CD14-positive monocyte (primary cell): ENCODE measurements at regions not wholly inside any gene's neighbourhood (a gene's known extent, or its start where the extent isn't known, plus 50 kb on each side); places are given as distances from the start of the nearest gene placed in this dataset.

Source experiments
- DNase-seq, 3 donors: peaks; one replicate each; pipeline ENCODE4 v3.0.0-alpha.2; 2011 to 2022
- H2AFZ ChIP-seq: 2 replicates; pipeline ENCODE4 v1.6.0; 2012; ENCODE audit warnings: mild to moderate bottlenecking, low read depth, low read length, inconsistent platforms; ENCODE audit not compliant: insufficient read depth, poor library complexity, severe bottlenecking
- H3K27ac ChIP-seq, 2 donors: 1 replicate in 1 of 2; 2 replicates in 1 of 2; pipeline ENCODE4 v1.5.1; 2012 to 2013; ENCODE audit warnings: low read length in 2 of 2, control low read depth in 1 of 2, inconsistent platforms in 1 of 2, low read depth in 1 of 2, mild to moderate bottlenecking in 1 of 2
- H3K27me3 ChIP-seq, 2 donors: one replicate each; pipeline versions ENCODE4 v1.6.0 to v1.6.1; 2011 to 2013; ENCODE audit warnings: low read length in 2 of 2; ENCODE audit not compliant: control insufficient read depth in 2 of 2, insufficient read depth in 2 of 2
- H3K36me3 ChIP-seq, 2 donors: replicated peaks in 1 of 2; 1 replicate in 1 of 2; 2 replicates in 1 of 2; pipeline versions ENCODE4 v1.5.1 to v1.6.1; 2012 to 2013; ENCODE audit warnings: low read length in 2 of 2, control low read depth in 1 of 2, inconsistent platforms in 1 of 2, mild to moderate bottlenecking in 1 of 2; ENCODE audit not compliant: insufficient read depth in 2 of 2, control insufficient read depth in 1 of 2
- H3K4me1 ChIP-seq, 2 donors: 1 replicate in 1 of 2; 2 replicates in 1 of 2; pipeline versions ENCODE4 v1.5.1 to v1.6.1; 2012 to 2013; ENCODE audit warnings: low read length in 2 of 2, control low read depth in 1 of 2, inconsistent platforms in 1 of 2, mild to moderate bottlenecking in 1 of 2, moderate library complexity in 1 of 2; ENCODE audit not compliant: insufficient read depth in 2 of 2, control insufficient read depth in 1 of 2
- H3K4me2 ChIP-seq: replicated peaks from 2 replicates; pipeline ENCODE3; 2012; ENCODE audit warnings: low read length, moderate library complexity, mild to moderate bottlenecking; ENCODE audit not compliant: poor library complexity, severe bottlenecking; ENCODE audit errors: extremely low read depth
- H3K4me3 ChIP-seq, 3 experiments: fragments of 200-600 bp in 1 of 3; sonication (generic) in 1 of 3; replicated peaks in 1 of 3; 1 replicate in 2 of 3; 2 replicates in 1 of 3; pipeline ENCODE4 v1.5.1; 2011 to 2013; ENCODE audit warnings: low read length in 3 of 3, mild to moderate bottlenecking in 3 of 3, control low read depth in 2 of 3, low read depth in 2 of 3, inconsistent platforms in 1 of 3, moderate library complexity in 1 of 3
- H3K79me2 ChIP-seq: 2 replicates; pipeline ENCODE4 v1.6.0; 2012; ENCODE audit warnings: mild to moderate bottlenecking, control low read depth, inconsistent platforms, low read length, moderate library complexity; ENCODE audit not compliant: insufficient read depth
- H3K9ac ChIP-seq: 2 replicates; pipeline ENCODE4 v1.6.0; 2017; ENCODE audit warnings: low read length, mild to moderate bottlenecking; ENCODE audit not compliant: insufficient read depth, poor library complexity, severe bottlenecking
- H3K9me3 ChIP-seq, 2 donors: replicated peaks in 1 of 2; 1 replicate in 1 of 2; 2 replicates in 1 of 2; pipeline versions ENCODE4 v1.5.1 to v1.6.1; 2012 to 2013; ENCODE audit warnings: low read length in 2 of 2, control low read depth in 1 of 2; ENCODE audit not compliant: control insufficient read depth in 1 of 2, insufficient read depth in 1 of 2
- H4K20me1 ChIP-seq: 2 replicates; pipeline ENCODE4 v1.6.0; 2012; ENCODE audit warnings: mild to moderate bottlenecking, low read length, control low read depth, moderate library complexity; ENCODE audit not compliant: insufficient read depth
- H3K27ac Mint-ChIP-seq, 7 donors: one replicate each; pipeline ENCODE4 v1.8.0; 2020; ENCODE audit warnings: mild to moderate bottlenecking in 7 of 7, mixed read lengths in 7 of 7, moderate library complexity in 6 of 7, inconsistent platforms in 2 of 7
- H3K27me3 Mint-ChIP-seq, 3 donors: one replicate each; pipeline ENCODE4 v1.8.0; 2021 to 2022; ENCODE audit warnings: low read depth in 3 of 3, mild to moderate bottlenecking in 3 of 3, mixed read lengths in 3 of 3, moderate library complexity in 3 of 3, inconsistent platforms in 1 of 3
- H3K36me3 Mint-ChIP-seq, 2 donors: one replicate each; pipeline ENCODE4 v1.8.0; 2020; ENCODE audit warnings: mixed read lengths in 2 of 2, inconsistent platforms in 1 of 2, mild to moderate bottlenecking in 1 of 2
- H3K4me1 Mint-ChIP-seq: one replicate; pipeline ENCODE4 v1.8.0; 2020; ENCODE audit warnings: mild to moderate bottlenecking, mixed read lengths
- H3K4me3 Mint-ChIP-seq, 2 donors: one replicate each; pipeline ENCODE4 v1.8.0; 2020; ENCODE audit warnings: mild to moderate bottlenecking in 2 of 2, mixed read lengths in 2 of 2, moderate library complexity in 1 of 2
- H3K9me3 Mint-ChIP-seq, 7 donors: one replicate each; pipeline ENCODE4 v1.8.0; 2020 to 2022; ENCODE audit warnings: mixed read lengths in 7 of 7, mild to moderate bottlenecking in 6 of 7, moderate library complexity in 6 of 7, inconsistent platforms in 2 of 7
- WGBS: methylation state at CpG from one replicate; pipeline ENCODE4 v1.1.5; 2013; ENCODE audit warnings: missing lambda C conversion rate; ENCODE audit not compliant: insufficient coverage; 5-methylcytosine and 5-hydroxymethylcytosine counted together
- intact Hi-C, 2 donors: fragments of 100-400 bp; cut with micrococcal nuclease; formaldehyde crosslinking; loops; one replicate each; pipeline versions ENCODE4 v1.15.0 to v1.15.1; 2023
- TF ChIP-seq, protein P1 (sequence below): fragments of 200-600 bp; IDR thresholded peaks from one replicate; pipeline ENCODE4 v1.8.0; 2022; ENCODE audit warnings: antibody characterized with exemption, mild to moderate bottlenecking

DNA sequence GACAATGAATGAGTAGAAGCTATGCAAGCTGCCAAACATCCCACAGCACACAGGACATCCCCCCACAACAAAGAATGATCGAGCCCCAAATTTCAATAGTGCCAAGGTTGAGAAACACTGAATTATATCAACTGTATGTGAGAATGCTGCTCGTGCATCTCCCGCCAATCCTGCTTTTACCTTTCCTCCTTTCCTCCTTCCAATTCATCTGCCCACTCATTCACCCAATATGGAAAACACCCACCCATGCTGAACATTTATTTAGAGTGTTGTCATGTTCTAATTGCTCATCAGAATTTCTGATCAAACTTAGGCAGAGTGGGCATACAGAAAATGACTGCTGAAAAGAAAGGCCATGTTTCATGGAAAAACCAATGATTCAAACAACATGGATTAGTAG is 183.0 kb downstream of the TMEM114 start:
- Histone ChIP-seq H3K36me3 (no peaks in the 10 kb centered on the region), H3K4me3 (no peak overlapping the region), H3K9ac (no peak overlapping the region), H3K4me2 (no peak overlapping the region), H3K79me2 (no peaks in the 10 kb centered on the region), H3K27ac (no peak overlapping the region), H4K20me1 (no peaks in the 10 kb centered on the region), H3K9me3 (no peaks in the 10 kb centered on the region), H2AFZ (no peak overlapping the region), H3K27me3 (no peaks in the 10 kb centered on the region), H3K4me1 (no peaks in the 10 kb centered on the region)
- H3K27me3 Mint-ChIP-seq: peaks cover 0 to 1% (median 0%) of the 10 kb centered on the region in 3 donors
- H3K27ac Mint-ChIP-seq: no peak overlapping the region
- no peak for DNase-seq
- no CpG with 5 or more reads among the region's 3 CpGs for WGBS
- intact Hi-C loops: no loop called here
- peaks cover 0 to 14% (median 1%) of the 10 kb centered on the region in 7 donors for H3K9me3 Mint-ChIP-seq
- H3K36me3 Mint-ChIP-seq: no peaks in the 10 kb centered on the region
- H3K4me3 Mint-ChIP-seq: no peak overlapping the region
- TF ChIP-seq, protein P1, sequence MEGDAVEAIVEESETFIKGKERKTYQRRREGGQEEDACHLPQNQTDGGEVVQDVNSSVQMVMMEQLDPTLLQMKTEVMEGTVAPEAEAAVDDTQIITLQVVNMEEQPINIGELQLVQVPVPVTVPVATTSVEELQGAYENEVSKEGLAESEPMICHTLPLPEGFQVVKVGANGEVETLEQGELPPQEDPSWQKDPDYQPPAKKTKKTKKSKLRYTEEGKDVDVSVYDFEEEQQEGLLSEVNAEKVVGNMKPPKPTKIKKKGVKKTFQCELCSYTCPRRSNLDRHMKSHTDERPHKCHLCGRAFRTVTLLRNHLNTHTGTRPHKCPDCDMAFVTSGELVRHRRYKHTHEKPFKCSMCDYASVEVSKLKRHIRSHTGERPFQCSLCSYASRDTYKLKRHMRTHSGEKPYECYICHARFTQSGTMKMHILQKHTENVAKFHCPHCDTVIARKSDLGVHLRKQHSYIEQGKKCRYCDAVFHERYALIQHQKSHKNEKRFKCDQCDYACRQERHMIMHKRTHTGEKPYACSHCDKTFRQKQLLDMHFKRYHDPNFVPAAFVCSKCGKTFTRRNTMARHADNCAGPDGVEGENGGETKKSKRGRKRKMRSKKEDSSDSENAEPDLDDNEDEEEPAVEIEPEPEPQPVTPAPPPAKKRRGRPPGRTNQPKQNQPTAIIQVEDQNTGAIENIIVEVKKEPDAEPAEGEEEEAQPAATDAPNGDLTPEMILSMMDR: no peak
- no peaks in the 10 kb centered on the region for H3K4me1 Mint-ChIP-seq

DNA sequence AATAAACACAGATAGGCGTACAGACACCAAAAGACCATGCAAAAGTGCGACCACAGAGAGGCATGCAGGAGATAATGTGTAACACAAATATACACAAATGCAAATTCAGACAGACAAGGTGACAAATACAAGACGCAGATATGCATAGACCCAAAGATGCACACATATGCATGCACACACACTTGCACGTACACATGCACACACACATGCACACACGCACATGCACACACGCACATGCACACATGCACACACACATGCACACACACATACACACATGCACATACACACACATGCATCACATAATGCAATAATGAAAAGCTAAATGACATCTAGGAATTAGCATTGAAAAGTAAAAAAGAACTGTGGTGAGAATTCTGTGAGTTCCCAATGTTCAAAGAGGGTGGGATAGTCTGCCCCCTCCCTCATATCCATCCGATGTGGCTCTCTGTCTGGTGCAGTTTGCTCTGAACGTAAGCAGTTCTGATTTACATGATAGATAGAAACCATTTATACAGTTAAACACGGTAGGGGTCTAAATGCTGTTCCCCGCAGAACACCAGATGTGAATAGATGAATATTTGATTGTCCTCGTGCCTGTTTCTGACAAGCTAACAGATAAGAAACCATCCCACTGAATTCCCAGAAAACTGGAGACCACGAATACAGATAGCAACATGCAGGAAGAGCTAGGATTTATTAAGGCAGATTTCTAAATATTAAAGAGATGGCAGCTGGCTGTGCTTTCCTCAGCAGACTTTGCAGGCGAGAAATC is 186.1 kb downstream of the TMEM114 start:
- no peak overlapping the region for H3K4me2 ChIP-seq
- H3K4me3 ChIP-seq: no peak overlapping the region
- no peak for DNase-seq
- H3K9me3 ChIP-seq: no peaks in the 10 kb centered on the region
- H3K4me3 Mint-ChIP-seq: no peak overlapping the region
- peaks cover 0 to 4% (median 2%) of the 10 kb centered on the region in 3 donors for H3K27me3 Mint-ChIP-seq
- 84% methylated on average over 6 of the region's 13 CpGs for WGBS
- no peak overlapping the region for H3K9ac ChIP-seq
- H3K9me3 Mint-ChIP-seq: peaks cover 0 to 9% (median 0%) of the 10 kb centered on the region in 7 donors
- H3K27ac Mint-ChIP-seq: no peak overlapping the region
- H2AFZ ChIP-seq: no peak overlapping the region
- H3K79me2 ChIP-seq: no peaks in the 10 kb centered on the region
- no peaks in the 10 kb centered on the region for H3K27me3 ChIP-seq
- intact Hi-C loops: no loop called here
- H3K36me3 Mint-ChIP-seq: no peaks in the 10 kb centered on the region
- no peaks in the 10 kb centered on the region for H3K4me1 Mint-ChIP-seq
- H3K36me3 ChIP-seq: no peaks in the 10 kb centered on the region
- H4K20me1 ChIP-seq: no peaks in the 10 kb centered on the region
- no peak overlapping the region for H3K27ac ChIP-seq
- H3K4me1 ChIP-seq: no peaks in the 10 kb centered on the region
- TF ChIP-seq, protein P1: no peak
